GM18951 (cell line): ENCODE measurements at regions not wholly inside any gene's neighbourhood (a gene's known extent, or its start where the extent isn't known, plus 50 kb on each side); places are given as distances from the start of the nearest gene placed in this dataset.

Source experiments
- POLR2A ChIP-seq: IDR thresholded peaks from 4 replicates; pipeline ENCODE4 v1.6.1; 2011; ENCODE audit warnings: mild to moderate bottlenecking; ENCODE audit not compliant: insufficient read length, insufficient read depth; ENCODE audit errors: extremely low read depth
- in situ Hi-C: fragments of 300-500 bp; cut with MboI; formaldehyde crosslinking; loops from one replicate; pipeline ENCODE4 v1.12.0; 2022; ENCODE audit warnings: low sequenced_read_pairs, mixed read lengths, inconsistent platforms; ENCODE audit not compliant: unreplicated experiment

GRCh38 chr1:229025576-229025975 is 245.3 kb upstream of the RAB4A start:
- no peak for TF ChIP-seq POLR2A
- in situ Hi-C loops = no loop called here

DNA sequence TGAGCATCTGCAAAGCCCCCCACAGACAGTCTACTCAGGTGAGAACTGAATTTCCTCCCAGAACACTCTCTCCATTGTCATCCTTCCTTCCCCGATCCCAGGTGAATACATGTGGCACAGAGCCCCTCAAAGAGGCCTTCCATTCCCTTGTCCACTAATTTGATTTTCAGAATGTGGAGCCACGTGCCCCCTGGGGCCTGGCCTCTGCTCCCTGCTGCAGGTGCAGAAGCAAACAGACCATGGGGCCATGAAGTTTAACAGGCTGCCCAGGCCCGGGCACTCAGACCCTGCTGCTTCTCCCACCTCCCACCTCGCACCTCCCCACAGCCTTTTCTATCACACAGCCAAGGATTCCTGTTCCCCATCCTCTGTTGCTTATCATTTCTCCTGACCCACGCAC is 243.8 kb upstream of the RAB4A start:
- in situ Hi-C loops = no loop called here

GRCh38 chr1:229027622-229028182 is 243.2 kb upstream of the RAB4A start:
- in situ Hi-C loops = no loop called here
- TF ChIP-seq POLR2A = no peak

More for the DNA sequence above, 243.8 kb upstream of the RAB4A start:
- no peak for TF ChIP-seq POLR2A

GRCh38 chr1:229028544-229028943 is 242.4 kb upstream of the RAB4A start:
- TF ChIP-seq POLR2A = no peak

GRCh38 chr1:229028987-229029878 is 241.7 kb upstream of the RAB4A start:
- TF ChIP-seq POLR2A = no peak
- in situ Hi-C loops = no loop called here

More at GRCh38 chr1:229028544-229028943, 242.4 kb upstream of the RAB4A start:
- in situ Hi-C loops = no loop called here

DNA sequence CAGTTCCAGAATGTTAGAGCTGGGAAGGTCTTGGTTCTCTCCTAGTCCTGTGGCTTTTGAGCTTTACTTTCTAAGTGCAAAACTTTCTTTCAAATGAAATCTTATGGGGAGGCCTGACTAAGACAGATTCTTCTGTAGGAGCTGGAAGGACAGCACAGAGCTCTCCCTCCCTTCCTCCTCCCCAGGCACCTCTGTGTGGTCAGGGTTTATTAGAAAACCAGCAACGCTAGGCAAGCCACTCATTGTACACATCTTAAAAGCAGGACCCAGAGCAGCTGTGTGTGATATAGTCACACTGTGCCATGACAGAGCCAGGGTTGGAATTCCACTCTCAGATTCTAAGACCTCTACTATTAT is 241.1 kb upstream of the RAB4A start:
- in situ Hi-C loops = no loop called here

DNA sequence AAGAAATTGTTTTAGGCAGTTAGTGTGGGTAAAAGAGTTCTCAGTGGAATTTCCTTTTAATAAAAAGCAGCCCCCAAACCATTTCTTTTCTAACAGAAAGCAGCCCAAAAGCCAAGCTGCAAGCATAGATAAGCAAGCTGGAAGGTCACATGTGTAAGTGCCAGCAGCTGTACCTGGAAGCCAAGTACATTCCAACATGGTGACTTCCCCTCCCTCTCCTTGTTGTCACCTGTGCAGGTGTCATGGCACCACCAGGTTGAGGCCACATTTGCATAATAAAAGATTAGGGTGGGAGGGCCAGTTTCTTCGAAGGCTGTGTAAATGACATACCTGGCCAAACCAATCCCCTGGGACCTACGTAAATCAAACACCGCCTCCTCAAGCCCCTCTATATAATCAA is 240.3 kb upstream of the RAB4A start:
- TF ChIP-seq POLR2A = no peak
- in situ Hi-C loops = no loop called here

More for the DNA sequence above, 241.1 kb upstream of the RAB4A start:
- no peak for TF ChIP-seq POLR2A

- TF ChIP-seq POLR2A = no peak
- in situ Hi-C loops = no loop called here
These were observed 239.8 kb upstream of the RAB4A start for GRCh38 chr1:229031061-229031460.

GRCh38 chr1:229031481-229032341 is 239.2 kb upstream of the RAB4A start:
- no peak for TF ChIP-seq POLR2A
- in situ Hi-C loops = no loop called here

DNA sequence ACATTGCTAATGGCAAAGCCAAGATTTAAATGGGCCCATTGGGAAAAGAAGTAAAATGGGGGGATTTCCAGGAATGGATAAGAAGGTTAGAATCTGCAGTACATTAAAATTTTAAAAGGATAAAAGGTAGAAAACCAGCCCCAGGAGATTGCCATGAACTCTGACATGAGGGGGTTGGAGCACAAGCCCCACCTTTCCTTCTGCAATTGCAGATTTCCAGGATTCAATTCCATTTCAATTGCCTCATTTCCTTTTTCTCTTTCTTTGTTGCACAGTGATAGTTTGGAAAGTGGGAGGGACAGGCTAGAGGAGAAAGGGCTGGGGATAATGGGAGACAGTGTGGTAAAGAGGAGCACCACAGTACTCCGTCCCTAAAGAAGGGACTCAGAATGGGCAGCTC is 238.5 kb upstream of the RAB4A start:
- TF ChIP-seq POLR2A = no peak
- in situ Hi-C loops = no loop called here

DNA sequence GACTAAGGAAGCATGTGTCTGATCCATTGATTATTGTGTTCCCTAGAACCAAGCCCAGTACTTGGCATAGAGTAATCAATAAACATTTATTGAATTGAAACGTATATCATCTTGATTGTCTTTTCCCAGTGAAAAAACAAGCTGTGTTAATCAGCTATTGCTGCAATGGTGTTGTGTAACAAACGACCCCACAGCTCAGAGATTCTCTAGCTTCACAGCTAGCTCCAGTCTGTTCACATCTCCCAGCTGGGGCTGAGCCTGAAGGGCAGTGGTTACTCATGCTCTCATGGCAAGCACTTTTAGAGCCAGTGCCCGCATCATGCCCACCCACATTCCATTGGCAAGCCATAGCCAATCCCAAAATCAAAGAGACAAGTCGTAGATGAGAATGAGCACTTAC is 237.4 kb upstream of the RAB4A start:
- TF ChIP-seq POLR2A = no peak
- in situ Hi-C loops = no loop called here

GRCh38 chr1:229034342-229034741 is 236.6 kb upstream of the RAB4A start:
- in situ Hi-C loops = no loop called here
- TF ChIP-seq POLR2A = no peak

GRCh38 chr1:229035054-229035747 is 235.7 kb upstream of the RAB4A start:
- TF ChIP-seq POLR2A = no peak
- in situ Hi-C loops = no loop called here
